ENCODE measurements at regions not wholly inside any gene's neighbourhood (a gene's known extent, or its start where the extent isn't known, plus 50 kb on each side); places are given as distances from the start of the nearest gene placed in this dataset.

- DNase-seq, result no peak
Measured at GRCh38 chr3:79824166-79824565, 56.4 kb upstream of the ROBO1 start.

- no peak for DNase-seq
Measured at GRCh38 chr3:79822076-79822475, 54.3 kb upstream of the ROBO1 start.

- DNase-seq, result no peak
Measured at GRCh38 chr3:79820089-79820488, 52.3 kb upstream of the ROBO1 start.

- DNase-seq, result no peak
Measured at GRCh38 chr3:79818015-79818414, 50.2 kb upstream of the ROBO1 start.

Data from activated effector memory CD4-positive, alpha-beta T cell treated with anti-CD3 and anti-CD28 coated beads, Interleukin-2, amount 50 U/mL, for 16 hours (primary cell).